Natural killer cell (primary cell): ENCODE measurements at regions not wholly inside any gene's neighbourhood (a gene's known extent, or its start where the extent isn't known, plus 50 kb on each side); places are given as distances from the start of the nearest gene placed in this dataset.
"Not testable (repeated sequence)": the region's sequence is repeated elsewhere in the genome, so short reads cannot be mapped to it uniquely, and the experiment has no call there.

Experiments used
- ATAC-seq, 3 donors: fragments of 150-1000 bp in 2 of 3; fragments of 200-7000 bp in 1 of 3; cut with Tn5 transposase; 1 replicate in 1 of 3; 2 replicates in 2 of 3; pipeline ENCODE4 v1.10.0; 2021; ENCODE audit warnings: mild to moderate bottlenecking in 2 of 3, moderate library complexity in 2 of 3
- DNase-seq, 2 donors: peaks; one replicate each; pipeline versions ENCODE4 v3.0.0 to v3.0.0-alpha.2; 2013 to 2021; ENCODE audit warnings: mixed read lengths in 1 of 2
- H3K27ac ChIP-seq: one replicate; pipeline ENCODE4 v1.5.1; 2013; ENCODE audit warnings: mild to moderate bottlenecking, low read length
- H3K27me3 ChIP-seq: one replicate; pipeline ENCODE4 v1.6.1; 2013; ENCODE audit warnings: low read length; ENCODE audit not compliant: control insufficient read depth, insufficient read depth
- H3K36me3 ChIP-seq: one replicate; pipeline ENCODE4 v1.6.1; 2013; ENCODE audit warnings: low read length; ENCODE audit not compliant: control insufficient read depth, insufficient read depth
- H3K4me1 ChIP-seq: one replicate; pipeline ENCODE4 v1.6.1; 2013; ENCODE audit warnings: low read length; ENCODE audit not compliant: control insufficient read depth, insufficient read depth
- H3K4me3 ChIP-seq: one replicate; pipeline ENCODE4 v1.5.1; 2013; ENCODE audit warnings: low read length
- H3K9me3 ChIP-seq: one replicate; pipeline ENCODE4 v1.6.1; 2013; ENCODE audit warnings: low read length; ENCODE audit not compliant: control insufficient read depth, insufficient read depth
- H3K27ac Mint-ChIP-seq, 2 donors: one replicate each; pipeline ENCODE4 v1.8.0; 2022; ENCODE audit warnings: mild to moderate bottlenecking in 2 of 2, mixed read lengths in 2 of 2, moderate library complexity in 1 of 2
- H3K27me3 Mint-ChIP-seq, 2 donors: one replicate each; pipeline ENCODE4 v1.8.0; 2022; ENCODE audit warnings: low read depth in 2 of 2, mixed read lengths in 2 of 2
- H3K36me3 Mint-ChIP-seq: one replicate; pipeline ENCODE4 v1.8.0; 2022; ENCODE audit warnings: mixed read lengths
- H3K4me1 Mint-ChIP-seq, 2 donors: one replicate each; pipeline ENCODE4 v1.8.0; 2022; ENCODE audit warnings: mixed read lengths in 2 of 2
- H3K4me3 Mint-ChIP-seq: one replicate; pipeline ENCODE4 v1.8.0; 2022; ENCODE audit warnings: mild to moderate bottlenecking, moderate library complexity, mixed read lengths
- H3K9me3 Mint-ChIP-seq, 2 donors: one replicate each; pipeline ENCODE4 v1.8.0; 2022; ENCODE audit warnings: mixed read lengths in 2 of 2
- CTCF ChIP-seq: fragments of 200-600 bp; IDR thresholded peaks from one replicate; pipeline ENCODE4 v1.8.0; 2022; ENCODE audit warnings: antibody characterized with exemption
- WGBS: methylation state at CpG from one replicate; pipeline ENCODE4 v1.1.7; 2013; ENCODE audit warnings: missing lambda C conversion rate; ENCODE audit not compliant: insufficient coverage; 5-methylcytosine and 5-hydroxymethylcytosine counted together
- intact Hi-C: fragments of 100-400 bp; cut with micrococcal nuclease; formaldehyde crosslinking; loops from one replicate; pipeline ENCODE4 v1.14.2; 2022

GRCh38 chr12:131365821-131366260, 345.0 kb upstream of the SFSWAP start:
- no peaks in the 10 kb centered on the region for H3K9me3 ChIP-seq
- no peak for ATAC-seq
- Mint-ChIP-seq H3K27ac (no peak overlapping the region), H3K4me3 (no peak overlapping the region), H3K4me1 (no peaks in the 10 kb centered on the region), H3K27me3 (peaks cover 0 to 14% of the 10 kb centered on the region in 2 donors), H3K9me3 (no peaks in the 10 kb centered on the region), H3K36me3 (no peaks in the 10 kb centered on the region)
- no peaks in the 10 kb centered on the region for H3K27me3 ChIP-seq
- no peaks in the 10 kb centered on the region for H3K4me1 ChIP-seq
- DNase-seq, result no peak
- no peak overlapping the region for H3K27ac ChIP-seq
- no peak overlapping the region for H3K4me3 ChIP-seq
- 89% methylated on average over 15 of the region's 15 CpGs for WGBS
- no peak for TF ChIP-seq CTCF
- intact Hi-C loops, result no loop called here
- H3K36me3 ChIP-seq, result no peaks in the 10 kb centered on the region

- no peaks in the 10 kb centered on the region for H3K4me1 Mint-ChIP-seq
- TF ChIP-seq CTCF, result no peak
- H3K36me3 ChIP-seq, result no peaks in the 10 kb centered on the region
- no peak overlapping the region for H3K4me3 ChIP-seq
- H3K27ac Mint-ChIP-seq, result no peak overlapping the region
- H3K9me3 Mint-ChIP-seq, result no peaks in the 10 kb centered on the region
- H3K27ac ChIP-seq, result no peak overlapping the region
- no peaks in the 10 kb centered on the region for H3K9me3 ChIP-seq
- H3K27me3 Mint-ChIP-seq, result peaks cover 0 to 8% of the 10 kb centered on the region in 2 donors
- H3K4me3 Mint-ChIP-seq, result no peak overlapping the region
- 64% methylated on average over 11 of the region's 11 CpGs for WGBS
- no peaks in the 10 kb centered on the region for H3K27me3 ChIP-seq
- DNase-seq, result no peak
- intact Hi-C loops, result no loop called here
- H3K4me1 ChIP-seq, result no peaks in the 10 kb centered on the region
- H3K36me3 Mint-ChIP-seq, result no peaks in the 10 kb centered on the region
- ATAC-seq, result no peak
Observed at GRCh38 chr12:131366261-131366871, 344.5 kb upstream of the SFSWAP start.

GRCh38 chr12:131367067-131367982, 343.6 kb upstream of the SFSWAP start:
- H3K4me1 Mint-ChIP-seq, H3K27ac ChIP-seq, H3K4me1 ChIP-seq, DNase-seq, H3K9me3 ChIP-seq, H3K27ac Mint-ChIP-seq, intact Hi-C loops, H3K27me3 Mint-ChIP-seq, H3K4me3 Mint-ChIP-seq, H3K36me3 Mint-ChIP-seq, H3K4me3 ChIP-seq, H3K27me3 ChIP-seq, H3K36me3 ChIP-seq, ATAC-seq, H3K9me3 Mint-ChIP-seq: not testable (repeated sequence)
- WGBS, result 82% methylated on average over 17 of the region's 27 CpGs

GRCh38 chr12:131367983-131368667, 342.8 kb upstream of the SFSWAP start:
- Mint-ChIP-seq H3K36me3 (no peaks in the 10 kb centered on the region), H3K4me3 (no peak overlapping the region), H3K27ac (no peak overlapping the region), H3K4me1 (no peaks in the 10 kb centered on the region), H3K27me3 (peaks cover 0 to 2% of the 10 kb centered on the region in 2 donors), H3K9me3 (no peaks in the 10 kb centered on the region)
- Histone ChIP-seq H3K27ac (no peak overlapping the region), H3K27me3 (no peaks in the 10 kb centered on the region), H3K4me1 (no peaks in the 10 kb centered on the region), H3K36me3 (no peaks in the 10 kb centered on the region), H3K9me3 (no peaks in the 10 kb centered on the region), H3K4me3 (no peak overlapping the region)
- WGBS, result 90% methylated on average over 12 of the region's 12 CpGs
- no peak for TF ChIP-seq CTCF
- ATAC-seq (peak in 1 of 3 donors; percentile 18), DNase-seq (no peak)
- intact Hi-C loops, result no loop called here
